ENCODE measurements at regions not wholly inside any gene's neighbourhood (a gene's known extent, or its start where the extent isn't known, plus 50 kb on each side); places are given as distances from the start of the nearest gene placed in this dataset.

- TF ChIP-seq CTCF (conservative IDR thresholded peaks at IDR 0.05 in 1 of 2, IDR thresholded peaks at IDR 0.05 in 1 of 2; ENCODE audit: low read depth in 1 of 2, low read length in 2 of 2) = no peak
- TF ChIP-seq EZH2 (IDR thresholded peaks at IDR 0.05; ENCODE audit: low read length, missing control alignments) = no peak
These were observed 58.0 kb upstream of the EFCAB3 start for GRCh38 chr17:62322313-62322712.
